ENCODE measurements at regions not wholly inside any gene's neighbourhood (a gene's known extent, or its start where the extent isn't known, plus 50 kb on each side); places are given as distances from the start of the nearest gene placed in this dataset.

DNA sequence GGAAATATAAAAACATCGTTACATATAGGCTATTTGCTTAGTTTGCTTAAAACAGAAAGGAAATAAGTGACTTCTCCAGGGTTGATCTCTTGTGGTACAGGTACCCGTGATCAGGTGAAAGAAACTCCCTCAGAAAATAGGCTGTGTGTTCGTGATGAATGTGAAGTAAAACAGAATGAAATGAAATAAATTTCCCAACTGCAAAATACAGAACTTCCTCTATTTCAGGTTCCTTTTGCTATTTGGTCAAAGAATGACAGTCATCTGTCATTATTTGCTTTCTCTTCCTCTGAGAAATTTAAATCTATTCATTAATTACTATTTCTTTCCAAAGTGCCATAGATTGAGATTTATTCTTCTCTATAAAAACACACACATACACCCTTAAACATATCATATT, 408.1 kb downstream of the FAM170A start:
- TF ChIP-seq, protein P1, sequence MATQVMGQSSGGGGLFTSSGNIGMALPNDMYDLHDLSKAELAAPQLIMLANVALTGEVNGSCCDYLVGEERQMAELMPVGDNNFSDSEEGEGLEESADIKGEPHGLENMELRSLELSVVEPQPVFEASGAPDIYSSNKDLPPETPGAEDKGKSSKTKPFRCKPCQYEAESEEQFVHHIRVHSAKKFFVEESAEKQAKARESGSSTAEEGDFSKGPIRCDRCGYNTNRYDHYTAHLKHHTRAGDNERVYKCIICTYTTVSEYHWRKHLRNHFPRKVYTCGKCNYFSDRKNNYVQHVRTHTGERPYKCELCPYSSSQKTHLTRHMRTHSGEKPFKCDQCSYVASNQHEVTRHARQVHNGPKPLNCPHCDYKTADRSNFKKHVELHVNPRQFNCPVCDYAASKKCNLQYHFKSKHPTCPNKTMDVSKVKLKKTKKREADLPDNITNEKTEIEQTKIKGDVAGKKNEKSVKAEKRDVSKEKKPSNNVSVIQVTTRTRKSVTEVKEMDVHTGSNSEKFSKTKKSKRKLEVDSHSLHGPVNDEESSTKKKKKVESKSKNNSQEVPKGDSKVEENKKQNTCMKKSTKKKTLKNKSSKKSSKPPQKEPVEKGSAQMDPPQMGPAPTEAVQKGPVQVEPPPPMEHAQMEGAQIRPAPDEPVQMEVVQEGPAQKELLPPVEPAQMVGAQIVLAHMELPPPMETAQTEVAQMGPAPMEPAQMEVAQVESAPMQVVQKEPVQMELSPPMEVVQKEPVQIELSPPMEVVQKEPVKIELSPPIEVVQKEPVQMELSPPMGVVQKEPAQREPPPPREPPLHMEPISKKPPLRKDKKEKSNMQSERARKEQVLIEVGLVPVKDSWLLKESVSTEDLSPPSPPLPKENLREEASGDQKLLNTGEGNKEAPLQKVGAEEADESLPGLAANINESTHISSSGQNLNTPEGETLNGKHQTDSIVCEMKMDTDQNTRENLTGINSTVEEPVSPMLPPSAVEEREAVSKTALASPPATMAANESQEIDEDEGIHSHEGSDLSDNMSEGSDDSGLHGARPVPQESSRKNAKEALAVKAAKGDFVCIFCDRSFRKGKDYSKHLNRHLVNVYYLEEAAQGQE (IDR thresholded peaks at IDR 0.05; ENCODE audit: low read depth, low read length), result no peak
- TF ChIP-seq, protein P2, sequence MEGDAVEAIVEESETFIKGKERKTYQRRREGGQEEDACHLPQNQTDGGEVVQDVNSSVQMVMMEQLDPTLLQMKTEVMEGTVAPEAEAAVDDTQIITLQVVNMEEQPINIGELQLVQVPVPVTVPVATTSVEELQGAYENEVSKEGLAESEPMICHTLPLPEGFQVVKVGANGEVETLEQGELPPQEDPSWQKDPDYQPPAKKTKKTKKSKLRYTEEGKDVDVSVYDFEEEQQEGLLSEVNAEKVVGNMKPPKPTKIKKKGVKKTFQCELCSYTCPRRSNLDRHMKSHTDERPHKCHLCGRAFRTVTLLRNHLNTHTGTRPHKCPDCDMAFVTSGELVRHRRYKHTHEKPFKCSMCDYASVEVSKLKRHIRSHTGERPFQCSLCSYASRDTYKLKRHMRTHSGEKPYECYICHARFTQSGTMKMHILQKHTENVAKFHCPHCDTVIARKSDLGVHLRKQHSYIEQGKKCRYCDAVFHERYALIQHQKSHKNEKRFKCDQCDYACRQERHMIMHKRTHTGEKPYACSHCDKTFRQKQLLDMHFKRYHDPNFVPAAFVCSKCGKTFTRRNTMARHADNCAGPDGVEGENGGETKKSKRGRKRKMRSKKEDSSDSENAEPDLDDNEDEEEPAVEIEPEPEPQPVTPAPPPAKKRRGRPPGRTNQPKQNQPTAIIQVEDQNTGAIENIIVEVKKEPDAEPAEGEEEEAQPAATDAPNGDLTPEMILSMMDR (IDR thresholded peaks at IDR 0.05), result no peak
- TF ChIP-seq YY1 (IDR thresholded peaks at IDR 0.05; ENCODE audit: low read depth) (no peak), POLR2AphosphoS5 (IDR thresholded peaks at IDR 0.05; ENCODE audit: low read depth, low read length) (no peak), TCF12 (IDR thresholded peaks at IDR 0.05) (no peak), MEF2A (IDR thresholded peaks at IDR 0.05; ENCODE audit: borderline replicate concordance, low read depth) (no peak), RFX5 (IDR thresholded peaks at IDR 0.05; ENCODE audit: low read length) (no peak), RXRA (IDR thresholded peaks at IDR 0.05; ENCODE audit: borderline replicate concordance, low read depth) (no peak), FOXM1 (IDR thresholded peaks at IDR 0.05; ENCODE audit: low read depth) (no peak)
- TF ChIP-seq, protein P3, sequence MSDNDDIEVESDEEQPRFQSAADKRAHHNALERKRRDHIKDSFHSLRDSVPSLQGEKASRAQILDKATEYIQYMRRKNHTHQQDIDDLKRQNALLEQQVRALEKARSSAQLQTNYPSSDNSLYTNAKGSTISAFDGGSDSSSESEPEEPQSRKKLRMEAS (IDR thresholded peaks at IDR 0.05; ENCODE audit: low read depth), result no peak
